Effector memory CD8-positive, alpha-beta T cell (primary cell): ENCODE measurements at regions not wholly inside any gene's neighbourhood (a gene's known extent, or its start where the extent isn't known, plus 50 kb on each side); places are given as distances from the start of the nearest gene placed in this dataset.

Experiments
- ATAC-seq: fragments of 150-1000 bp; cut with Tn5 transposase; replicated peaks from 2 replicates; pipeline ENCODE4 v1.10.0; 2021; ENCODE audit warnings: mild to moderate bottlenecking, moderate library complexity
- DNase-seq, 3 experiments: peaks; one replicate each; pipeline ENCODE4 v3.0.0; 2021
- H3K27ac Mint-ChIP-seq, 2 donors: one replicate each; pipeline ENCODE4 v1.8.0; 2022; ENCODE audit warnings: mild to moderate bottlenecking in 2 of 2, mixed read lengths in 2 of 2, moderate library complexity in 2 of 2
- H3K27me3 Mint-ChIP-seq, 2 donors: one replicate each; pipeline ENCODE4 v1.8.0; 2022; ENCODE audit warnings: mixed read lengths in 2 of 2
- H3K36me3 Mint-ChIP-seq: one replicate; pipeline ENCODE4 v1.8.0; 2022; ENCODE audit warnings: mild to moderate bottlenecking, moderate library complexity, mixed read lengths; ENCODE audit not compliant: insufficient read depth
- H3K4me1 Mint-ChIP-seq, 2 donors: one replicate each; pipeline ENCODE4 v1.8.0; 2022; ENCODE audit warnings: low read depth in 2 of 2, mixed read lengths in 2 of 2
- H3K4me3 Mint-ChIP-seq, 2 donors: one replicate each; pipeline ENCODE4 v1.8.0; 2022; ENCODE audit warnings: mild to moderate bottlenecking in 2 of 2, mixed read lengths in 2 of 2, moderate library complexity in 2 of 2
- H3K9me3 Mint-ChIP-seq, 2 donors: one replicate each; pipeline ENCODE4 v1.8.0; 2022; ENCODE audit warnings: mixed read lengths in 2 of 2

- Mint-ChIP-seq H3K27me3 (peaks cover 10 to 30% of the 10 kb centered on the region in 2 donors), H3K27ac (no peak overlapping the region), H3K4me3 (no peak overlapping the region), H3K36me3 (no peaks in the 10 kb centered on the region), H3K9me3 (no peaks in the 10 kb centered on the region), H3K4me1 (peaks cover 0 to 2% of the 10 kb centered on the region in 2 donors)
- DNase-seq (no peak), ATAC-seq (no peak)
Measured at GRCh38 chr9:19510907-19511306, 102.1 kb downstream of the ACER2 start.
